IPS DF 19.7 (cell line): ENCODE measurements at regions not wholly inside any gene's neighbourhood (a gene's known extent, or its start where the extent isn't known, plus 50 kb on each side); places are given as distances from the start of the nearest gene placed in this dataset.

Experiments used
- DNase-seq: peaks from one replicate; pipeline ENCODE4 v3.0.0-alpha.2; 2013; ENCODE audit warnings: low read depth, low spot score

DNA sequence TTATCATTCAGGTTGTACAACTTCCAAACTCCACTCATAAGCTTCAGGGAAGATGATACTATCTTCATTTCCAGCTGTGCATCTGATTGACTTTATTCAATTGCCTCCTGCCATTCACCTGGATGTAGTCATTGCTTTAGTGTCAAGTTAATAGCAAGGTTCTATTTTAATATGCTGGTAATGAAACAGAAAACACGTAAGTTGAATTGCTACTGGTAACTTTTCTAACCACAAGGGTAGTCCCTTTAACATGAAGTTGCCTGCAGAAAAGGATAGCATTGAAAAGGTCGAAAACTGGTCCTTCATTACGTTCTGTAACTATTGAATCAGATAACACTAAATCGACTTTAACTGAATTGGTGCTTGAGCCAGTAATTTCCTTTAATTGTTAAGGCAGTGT is 459.4 kb upstream of the CDH6 start:
- no peak for DNase-seq

DNA sequence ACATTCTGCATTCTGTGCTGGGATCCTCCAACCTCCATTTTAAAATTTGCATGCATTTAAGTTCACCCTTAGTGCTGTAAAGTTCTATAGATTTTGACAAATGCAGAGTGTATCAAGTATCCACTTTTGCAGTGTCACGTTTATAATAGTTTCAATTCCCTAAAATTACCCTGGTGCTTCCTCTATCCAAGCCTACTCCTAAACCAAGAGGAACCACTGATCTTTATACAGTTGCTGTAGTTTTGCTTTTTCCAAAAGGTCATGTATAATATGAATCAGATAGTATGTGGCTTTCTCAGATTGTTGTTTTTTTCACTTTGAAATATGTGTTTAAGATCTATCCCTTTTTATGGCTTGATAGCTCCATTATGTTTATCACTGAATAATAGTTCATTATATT is 468.4 kb upstream of the CDH6 start:
- no peak for DNase-seq

DNA sequence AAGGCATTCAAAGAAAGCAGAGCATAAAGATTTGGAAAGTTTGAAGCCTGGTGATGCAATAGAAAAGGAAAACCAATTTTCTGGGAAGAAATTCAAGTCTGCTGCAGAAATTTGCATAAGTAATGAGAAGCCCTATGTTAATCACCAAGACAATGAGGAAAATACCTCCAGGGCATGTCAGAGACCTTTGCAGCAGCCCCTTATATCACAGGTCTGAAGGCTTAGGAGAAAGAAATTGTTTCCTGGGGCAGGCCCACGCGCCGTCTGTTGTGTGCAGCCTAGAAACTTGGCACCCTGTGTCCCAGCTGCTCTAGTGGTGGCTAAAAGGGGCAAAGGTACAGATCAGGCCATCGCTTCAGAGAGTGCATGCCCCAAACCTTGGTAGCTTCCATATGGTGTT is 495.3 kb upstream of the CDH6 start:
- DNase-seq: no peak

DNA sequence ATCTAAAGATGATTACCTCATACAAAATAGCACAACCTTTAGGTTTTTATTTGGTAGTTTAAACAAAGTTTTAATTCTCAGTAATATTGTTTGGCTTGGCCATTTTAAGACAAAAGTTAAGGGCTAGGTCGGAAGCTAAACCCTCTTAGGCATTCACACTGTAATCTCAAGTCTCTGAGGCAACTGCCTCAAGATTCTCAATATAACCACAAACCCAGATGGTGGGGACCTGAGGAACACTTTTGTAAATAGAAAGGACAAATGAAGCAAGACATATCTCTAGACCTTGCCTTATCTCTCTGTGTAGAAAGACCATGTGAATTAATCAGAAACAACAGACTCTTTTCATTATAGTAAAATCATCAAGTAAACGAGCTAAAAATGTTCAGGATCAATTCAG is 500.2 kb upstream of the CDH6 start:
- DNase-seq: no peak

DNA sequence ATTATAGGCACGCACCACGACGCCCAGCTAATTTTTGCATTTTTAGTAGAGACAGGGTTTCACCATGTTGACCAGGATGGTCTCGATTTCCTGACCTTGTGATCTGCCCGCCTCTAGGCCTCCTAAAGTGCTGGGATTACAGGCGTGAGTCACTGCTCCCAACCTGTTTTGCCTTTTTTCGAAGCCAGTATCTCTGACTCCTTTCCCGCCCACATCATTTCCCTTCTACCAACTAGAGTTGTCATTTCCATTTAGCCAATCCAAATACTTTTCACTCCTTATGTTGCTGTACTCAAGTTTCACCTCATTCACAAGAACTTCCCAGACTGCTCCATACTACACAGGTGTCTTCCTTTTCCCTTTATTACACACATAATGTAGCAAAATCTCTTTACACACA is 502.6 kb upstream of the CDH6 start:
- no peak for DNase-seq

DNA sequence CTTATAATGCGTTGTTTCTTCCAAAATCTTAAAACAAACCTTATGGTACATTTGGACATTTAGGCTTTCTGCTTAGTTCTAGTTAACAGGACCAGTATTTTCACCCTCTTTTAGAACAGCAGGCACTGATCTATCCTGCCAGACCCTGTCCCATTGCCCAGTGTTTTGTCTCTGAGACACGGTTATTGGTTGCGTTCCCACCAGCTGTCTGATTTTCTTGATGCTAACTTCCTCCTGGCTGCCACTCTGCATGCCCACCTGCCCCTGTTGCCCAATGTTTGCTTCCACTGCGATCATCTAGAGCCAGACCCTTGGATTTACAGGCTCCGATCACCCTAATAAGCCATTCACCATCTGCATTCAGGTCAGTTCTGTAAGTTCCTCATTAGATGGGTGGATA is 506.0 kb upstream of the CDH6 start:
- DNase-seq: no peak

DNA sequence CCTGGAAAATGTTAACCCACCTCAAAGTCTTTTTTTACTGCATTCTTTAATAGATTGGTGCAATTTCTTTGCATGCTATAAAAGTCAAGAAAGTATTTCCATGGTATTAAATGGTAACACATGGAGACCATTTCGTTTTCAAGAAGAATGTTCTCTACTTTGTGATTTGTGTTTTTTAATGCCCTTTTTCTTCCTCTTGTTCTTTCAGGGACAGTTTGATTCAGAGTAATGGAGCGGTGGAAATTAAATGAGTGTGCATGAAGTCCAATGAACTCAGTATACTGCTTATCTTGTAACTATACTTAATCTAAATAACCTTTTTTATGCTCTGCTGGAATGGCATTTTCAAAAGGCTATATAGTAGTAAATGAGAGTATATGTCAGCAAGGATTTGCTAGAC is 507.0 kb upstream of the CDH6 start:
- no peak for DNase-seq

DNA sequence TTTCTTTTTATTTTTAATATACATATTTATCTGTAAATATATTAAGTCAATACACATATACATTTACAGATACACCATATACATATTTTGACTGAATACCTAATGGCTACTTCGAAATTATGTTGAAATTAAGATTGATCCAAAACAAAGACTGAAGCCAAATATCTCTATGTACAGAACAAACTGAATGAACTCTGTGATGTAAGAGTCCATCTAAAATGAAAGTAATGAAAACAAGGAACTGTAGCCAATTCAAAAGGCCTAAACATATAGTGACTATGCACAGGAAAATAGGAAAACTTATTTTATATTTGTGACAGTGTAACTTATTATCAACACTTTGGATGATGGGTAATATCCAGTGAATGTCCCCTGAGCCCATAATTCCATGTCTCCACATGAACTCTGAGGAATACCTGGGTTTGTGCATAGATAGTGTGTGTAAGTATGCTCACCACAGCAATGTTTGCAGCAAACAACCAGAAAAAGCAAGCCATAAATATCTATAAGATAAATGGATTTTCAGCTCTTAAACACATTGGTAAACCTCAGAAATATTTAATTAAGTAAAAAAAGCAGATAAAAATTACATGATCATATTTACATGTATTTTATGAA is 517.2 kb upstream of the CDH6 start:
- DNase-seq: no peak

DNA sequence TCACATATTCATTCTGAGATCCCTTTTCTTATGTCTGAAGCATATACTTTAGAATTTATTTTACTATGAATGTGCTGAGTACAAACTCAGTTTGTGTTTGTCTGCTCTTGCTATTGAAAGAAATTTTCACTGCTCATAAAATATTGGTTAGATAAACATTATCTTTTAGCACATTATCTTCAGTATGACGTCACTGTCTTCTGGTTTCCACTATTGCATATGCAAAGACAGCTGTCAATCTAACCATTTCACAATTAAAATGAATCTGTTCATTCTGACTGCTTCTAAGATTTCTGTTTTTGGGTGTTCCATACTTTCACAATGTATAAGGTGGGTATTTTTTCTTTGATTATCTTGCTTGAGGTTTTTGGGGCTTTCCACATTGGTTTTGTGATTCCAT is 526.2 kb upstream of the CDH6 start:
- no peak for DNase-seq

DNA sequence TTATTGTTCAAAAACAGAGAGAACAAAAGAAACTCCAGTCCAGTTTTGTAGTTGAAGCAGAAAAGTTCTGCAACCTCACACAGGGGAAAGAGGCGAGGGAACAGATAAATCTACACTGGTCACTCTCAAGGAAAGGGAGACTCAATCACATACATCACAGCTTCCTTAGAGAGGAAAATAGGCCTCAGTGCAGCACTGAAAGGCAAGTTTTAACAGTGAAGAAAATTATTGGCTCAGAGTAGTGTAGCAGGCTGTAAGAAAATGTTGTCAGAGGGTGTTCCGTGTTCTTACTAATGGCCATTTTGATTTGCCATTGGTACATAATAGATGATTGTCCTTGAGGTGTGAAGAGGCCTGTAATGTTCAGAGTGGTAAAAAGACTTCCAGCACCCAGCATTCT is 530.0 kb upstream of the CDH6 start:
- no peak for DNase-seq

DNA sequence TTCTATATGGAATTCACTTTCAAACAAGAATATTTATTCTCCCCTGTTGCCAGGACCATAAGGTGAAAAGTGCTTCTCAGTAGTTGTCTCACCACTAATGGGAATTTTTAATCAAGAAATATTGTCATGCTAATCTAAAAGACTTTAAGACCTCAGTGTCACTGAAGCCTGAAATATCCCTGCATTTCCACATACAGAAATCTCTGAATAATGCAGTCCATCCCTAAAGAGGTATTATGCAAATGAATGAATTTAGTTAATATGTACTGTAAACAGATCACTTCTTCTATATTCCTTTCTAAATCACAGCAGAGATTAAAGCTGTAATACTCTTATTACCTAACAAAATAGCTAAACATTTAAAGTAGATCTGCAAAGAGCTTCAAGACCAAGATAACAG is 531.1 kb upstream of the CDH6 start:
- DNase-seq: no peak

DNA sequence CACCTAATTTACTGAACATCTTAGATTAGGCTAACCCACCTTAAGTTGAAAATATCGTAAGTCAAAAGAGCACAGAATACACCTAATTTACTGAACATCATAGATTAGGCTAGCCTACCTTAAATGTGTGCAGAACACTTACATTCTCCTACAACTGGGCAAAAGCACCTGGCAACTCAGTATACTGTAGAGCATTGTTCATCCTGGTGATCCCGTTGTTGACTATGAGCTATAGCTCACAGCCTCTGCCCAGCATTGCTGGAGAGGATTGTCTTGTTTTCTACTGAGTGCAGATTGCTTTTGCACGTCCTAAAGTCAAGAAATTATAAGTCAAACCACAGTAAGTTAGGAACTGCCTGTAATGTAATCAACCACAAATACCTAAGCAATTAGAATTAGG is 531.8 kb upstream of the CDH6 start:
- DNase-seq: no peak

DNA sequence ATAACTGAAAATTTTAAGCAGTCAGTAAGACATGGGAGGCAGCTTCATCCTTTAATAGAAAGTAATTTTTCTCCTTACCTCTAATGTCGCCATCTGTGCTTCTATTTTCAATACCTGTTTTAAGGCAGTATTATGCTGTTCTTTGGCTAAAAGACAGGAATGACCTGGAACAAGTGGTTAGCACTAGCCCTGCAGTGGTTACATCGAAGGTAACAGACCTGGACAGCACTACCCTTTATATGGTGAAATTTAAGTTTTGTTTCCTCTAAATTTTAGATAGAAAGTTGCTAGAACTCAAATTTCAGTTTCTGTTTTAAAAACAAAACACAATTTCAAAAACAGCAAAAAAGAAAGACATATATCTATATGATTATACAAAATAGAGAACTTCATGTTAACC is 534.1 kb upstream of the CDH6 start:
- DNase-seq: no peak

DNA sequence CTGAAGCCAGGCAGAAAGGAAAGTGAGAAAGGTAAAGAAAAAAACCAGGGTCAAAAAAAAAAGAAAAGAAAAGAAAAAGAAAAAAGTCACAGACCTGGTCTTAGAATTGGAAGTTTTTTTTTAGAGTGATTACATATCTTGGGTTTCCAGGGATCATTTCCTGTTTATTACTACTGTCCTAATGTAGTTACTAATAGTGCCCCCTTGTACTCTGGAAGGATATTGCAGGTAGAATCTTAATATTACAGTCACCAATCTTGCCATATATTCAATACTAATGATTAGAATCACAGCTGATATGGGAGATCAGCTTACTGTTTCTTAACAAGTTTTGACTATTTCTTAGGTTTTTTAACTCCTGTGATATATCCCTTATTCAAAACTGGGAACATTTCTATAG is 543.2 kb upstream of the CDH6 start:
- DNase-seq: no peak

DNA sequence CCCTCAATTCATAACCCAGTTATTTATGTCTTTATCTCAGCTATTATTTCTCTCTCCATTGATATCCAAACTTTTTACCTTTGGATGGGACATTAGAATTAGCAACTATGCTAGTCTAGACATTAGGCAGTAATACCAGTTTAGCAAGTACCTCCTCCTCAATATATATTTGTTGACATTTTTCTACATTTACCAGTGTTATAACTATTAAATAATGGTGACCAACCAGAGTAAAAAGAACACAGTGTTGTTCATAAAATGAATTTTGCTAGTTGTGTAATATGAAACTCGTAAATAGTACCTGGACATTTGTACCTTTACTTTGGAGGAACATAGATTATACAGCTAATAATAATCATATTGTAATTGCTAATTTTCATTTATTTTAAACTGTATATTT is 554.6 kb upstream of the CDH6 start:
- DNase-seq: no peak

DNA sequence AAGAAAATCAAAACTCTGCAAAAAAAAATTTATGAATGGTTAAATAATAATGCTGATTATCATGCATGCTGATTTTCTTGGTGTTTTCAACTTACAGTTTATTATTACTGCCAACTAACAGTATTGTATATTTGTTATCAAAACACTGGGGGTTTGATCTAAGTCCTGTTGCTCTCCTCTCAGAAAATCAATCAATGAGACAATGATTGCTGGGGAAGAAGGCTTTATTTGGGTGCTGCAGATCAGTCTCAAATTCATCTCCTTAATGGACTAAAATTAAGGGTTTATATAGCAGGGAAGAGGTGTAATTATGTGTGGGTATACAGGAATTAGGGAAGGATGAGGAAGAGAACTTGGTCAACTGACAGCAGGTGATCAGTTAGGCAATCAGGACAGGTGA is 565.5 kb upstream of the CDH6 start:
- DNase-seq: no peak

DNA sequence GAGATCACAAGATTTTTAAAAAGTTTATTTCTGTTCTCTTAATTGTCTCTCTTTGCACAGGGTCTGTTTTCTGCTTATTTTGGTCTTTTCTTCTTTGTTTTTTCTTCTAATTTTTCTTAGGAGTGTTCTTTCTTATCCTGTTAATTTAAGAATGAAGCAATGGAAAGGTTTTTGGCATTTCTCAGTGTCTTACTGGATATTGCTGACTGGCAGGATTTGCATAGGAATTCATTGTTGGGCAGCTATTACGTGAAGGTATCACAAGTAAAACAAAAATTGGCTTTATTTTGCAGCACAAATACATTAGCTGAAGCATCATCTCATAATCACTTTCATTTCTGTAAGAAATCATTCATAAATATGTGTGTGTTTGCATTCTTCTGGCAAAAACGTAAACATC is 566.9 kb upstream of the CDH6 start:
- DNase-seq: no peak

DNA sequence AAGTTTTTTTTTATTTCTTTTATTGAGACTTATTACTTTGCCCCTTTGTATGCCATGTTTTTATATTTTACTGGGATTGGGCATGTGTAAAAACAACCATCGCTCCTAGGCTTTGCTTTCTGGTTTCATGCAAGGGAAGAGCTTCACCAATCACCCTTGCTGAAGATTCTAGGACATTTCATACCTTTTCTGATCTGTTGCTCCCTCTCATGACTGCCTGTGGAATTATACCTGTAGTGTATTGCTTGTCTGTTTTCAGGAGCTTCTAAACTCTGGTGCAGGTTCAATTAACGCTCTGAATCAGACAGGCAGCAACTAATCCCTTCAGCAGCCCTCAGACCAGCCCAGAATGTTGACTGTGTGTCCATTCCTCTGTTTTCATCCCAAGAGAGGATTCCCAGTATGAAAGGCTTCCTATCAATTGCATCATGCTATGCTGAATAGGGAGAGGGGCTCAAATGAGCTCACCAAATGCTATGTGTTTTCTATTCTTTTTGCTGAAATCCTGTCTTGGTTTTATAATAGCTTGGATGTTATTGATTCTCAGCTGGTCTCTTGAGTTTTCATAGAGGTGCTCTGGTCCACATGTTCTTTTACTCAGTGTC is 572.9 kb upstream of the CDH6 start:
- DNase-seq: no peak

DNA sequence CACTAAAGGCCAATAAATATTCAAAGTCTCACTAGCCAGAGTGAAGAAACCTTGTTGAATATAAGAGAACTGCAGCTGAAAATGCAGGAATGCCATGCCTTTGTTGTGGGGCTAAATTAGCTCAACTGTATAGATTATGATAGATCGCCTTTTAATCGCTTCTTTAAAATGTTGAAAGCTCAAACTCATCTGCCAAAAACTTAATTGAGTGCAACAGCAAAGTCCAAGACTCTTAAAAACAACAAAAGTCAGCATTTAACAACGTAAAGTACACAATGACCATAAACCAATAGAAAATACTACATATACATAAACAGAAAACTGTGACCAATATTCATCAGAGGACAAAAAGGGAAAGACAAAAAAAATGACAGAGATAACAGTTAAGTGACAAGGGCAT is 585.0 kb upstream of the CDH6 start:
- no peak for DNase-seq

DNA sequence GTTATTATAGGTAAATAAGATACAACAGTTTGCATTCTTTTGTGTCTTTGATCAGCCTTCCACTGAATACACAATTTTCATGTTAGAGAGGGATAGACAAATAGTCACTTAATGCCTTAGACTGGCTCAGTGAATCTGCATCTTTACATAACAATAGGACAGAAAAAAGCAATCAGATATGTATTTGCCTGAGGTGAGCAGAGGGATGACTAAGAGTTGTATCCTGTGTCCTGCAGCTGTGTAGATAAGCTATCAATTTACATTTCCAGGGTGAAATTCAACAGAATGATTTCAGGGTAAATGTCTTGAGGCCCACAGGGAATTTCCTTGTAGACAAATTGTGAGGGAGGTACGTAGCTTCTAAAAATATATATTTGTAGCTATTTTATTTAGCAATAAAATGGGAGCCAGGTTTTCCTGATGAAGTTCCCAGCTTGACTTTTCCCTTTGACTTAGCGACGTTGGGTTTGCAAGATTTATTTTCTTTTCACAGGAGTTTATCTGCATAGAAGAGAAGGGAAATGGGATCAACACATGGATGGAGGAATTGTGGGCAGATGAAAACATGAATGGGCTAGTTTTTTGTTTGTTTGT is 586.1 kb upstream of the CDH6 start:
- DNase-seq: peak; percentile 33

DNA sequence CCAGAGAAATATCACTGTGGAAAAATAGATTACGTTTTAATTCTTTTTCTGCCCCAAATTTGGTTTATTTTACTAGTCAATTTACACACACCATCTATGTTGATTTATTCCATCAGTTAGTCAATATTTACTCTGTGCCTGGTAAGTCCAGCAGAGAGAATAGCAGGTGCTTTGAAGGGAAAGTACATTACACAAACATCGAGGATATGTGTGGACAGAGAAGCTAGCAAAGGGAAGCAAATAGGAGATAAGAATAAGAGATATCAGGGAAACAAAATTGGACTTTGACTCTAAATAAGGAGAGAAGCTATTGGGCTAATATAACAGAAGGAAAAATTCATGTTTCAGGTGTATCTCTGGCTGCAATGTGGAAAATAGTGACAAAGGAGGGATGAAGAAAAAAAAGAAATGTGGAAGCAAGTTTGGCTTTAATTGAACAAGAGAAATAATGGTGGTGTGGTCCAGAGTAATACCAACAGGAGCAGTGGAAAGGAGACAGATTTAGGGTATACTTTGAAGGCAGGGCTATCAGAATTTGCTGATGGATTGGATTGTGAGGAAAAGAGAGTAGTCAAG is 587.7 kb upstream of the CDH6 start:
- no peak for DNase-seq

DNA sequence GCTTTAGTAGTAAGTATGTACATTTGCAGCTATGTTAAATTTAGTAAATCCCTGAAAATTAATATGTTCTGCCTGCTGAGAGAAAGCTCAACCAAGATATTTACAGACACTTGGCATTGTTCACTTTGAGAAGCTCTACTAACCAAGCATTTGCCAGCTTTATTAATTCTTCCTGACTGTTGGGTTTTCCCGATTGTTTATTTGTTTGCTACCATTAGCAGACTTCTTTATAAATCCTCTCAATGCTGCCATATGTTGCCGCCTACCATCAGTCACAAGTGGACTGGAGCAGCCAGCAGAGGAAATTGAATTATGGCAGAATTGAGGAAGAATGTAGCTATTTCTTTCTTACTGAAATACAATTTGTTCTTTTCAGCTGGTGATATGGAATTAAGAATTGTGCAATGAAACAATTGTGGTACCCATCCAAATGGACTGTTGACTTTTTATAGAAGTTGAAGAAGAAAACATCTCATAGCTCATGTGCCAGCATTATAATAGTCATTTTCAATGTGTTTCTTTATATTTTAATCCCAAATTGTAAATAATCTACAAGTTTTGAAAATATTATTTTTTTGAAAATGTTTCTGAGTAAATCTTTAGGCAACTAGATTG is 588.7 kb upstream of the CDH6 start:
- DNase-seq: no peak

DNA sequence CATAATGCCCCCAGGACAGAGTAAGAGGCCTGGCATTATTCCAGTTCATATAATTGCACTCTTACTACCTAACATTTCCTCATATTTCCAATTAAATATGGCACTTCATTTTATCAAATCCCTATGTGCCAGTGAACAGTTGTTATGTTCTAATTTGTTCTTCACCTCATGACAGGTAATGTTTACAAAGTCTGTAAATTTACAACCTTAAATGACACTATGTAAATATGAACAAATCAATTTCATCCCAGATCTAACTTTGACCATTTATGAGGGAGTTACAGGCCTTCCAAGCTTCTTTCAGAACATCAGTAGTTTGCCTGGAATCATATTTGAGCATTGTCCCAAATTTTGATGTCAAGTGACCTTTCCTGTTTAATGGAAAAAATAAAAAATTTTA is 592.6 kb upstream of the CDH6 start:
- DNase-seq: no peak
